GM19455 (cell line): ENCODE measurements at regions not wholly inside any gene's neighbourhood (a gene's known extent, or its start where the extent isn't known, plus 50 kb on each side); places are given as distances from the start of the nearest gene placed in this dataset.

ENCODE experiments used
- ATAC-seq: cut with Tn5 transposase; IDR thresholded peaks from one replicate; pipeline ENCODE4 v1.9.1; 2021; ENCODE audit not compliant: unreplicated experiment

DNA sequence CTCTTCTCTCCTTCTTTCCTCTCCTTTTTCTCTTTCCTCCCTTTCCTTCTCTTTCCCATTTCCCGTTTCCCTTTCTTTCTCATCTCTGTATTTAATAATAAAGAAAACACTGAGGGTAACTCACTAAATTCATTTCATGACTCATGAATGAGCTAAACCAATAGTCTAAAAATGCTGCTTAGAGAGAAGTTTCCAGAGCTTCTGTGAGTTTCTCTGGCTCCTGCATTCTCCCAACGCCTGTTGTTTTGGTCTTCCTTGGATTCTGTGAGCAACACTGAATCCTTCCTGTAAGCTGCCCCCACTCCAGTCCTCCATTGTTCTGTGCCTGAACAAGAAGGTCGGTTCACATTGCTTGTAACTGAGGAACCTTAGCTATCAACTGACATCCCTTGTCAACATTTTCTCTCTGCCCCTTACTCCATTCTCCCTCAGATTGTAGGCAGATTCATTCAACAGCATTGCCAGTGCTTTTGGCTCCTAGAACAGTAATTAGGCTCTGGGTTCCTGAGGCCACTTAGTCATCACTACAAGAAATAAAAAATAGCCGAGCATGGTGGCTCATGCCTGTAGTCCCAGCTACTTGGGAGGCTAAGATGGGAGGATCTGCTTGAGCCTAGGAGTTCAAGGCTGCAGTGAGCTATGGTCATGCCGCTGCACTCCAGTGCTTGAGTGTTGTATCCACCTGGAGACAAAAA is 237.7 kb upstream of the KLF4 start:
- no peak for ATAC-seq

- no peak for ATAC-seq
Observed at GRCh38 chr9:107723015-107723414, 233.4 kb upstream of the KLF4 start.

- no peak for ATAC-seq
Observed at GRCh38 chr9:107721705-107722245, 232.2 kb upstream of the KLF4 start.

GRCh38 chr9:107720501-107720900 is 230.9 kb upstream of the KLF4 start:
- ATAC-seq = no peak

- no peak for ATAC-seq
Observed at GRCh38 chr9:107717529-107718314, 228.2 kb upstream of the KLF4 start.

DNA sequence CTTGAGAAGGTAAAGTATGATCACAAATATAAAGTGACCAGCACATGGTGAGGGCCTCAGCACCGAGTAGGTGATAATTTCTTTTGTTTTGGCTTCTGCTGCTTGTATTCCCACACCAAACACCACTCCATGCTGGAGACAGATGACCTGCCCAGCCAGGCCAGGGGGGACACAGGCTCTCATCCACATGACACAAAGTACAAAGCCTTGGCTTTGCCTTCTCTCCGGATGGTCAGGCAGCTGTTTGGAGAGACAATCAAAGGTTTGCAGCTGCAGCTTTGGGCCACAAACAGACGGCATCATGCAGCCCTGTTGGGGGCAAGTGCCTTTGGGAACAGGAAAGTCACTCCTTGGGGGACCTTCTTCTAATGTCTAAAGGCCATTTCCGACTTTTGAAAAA is 226.2 kb upstream of the KLF4 start:
- ATAC-seq = no peak

GRCh38 chr9:107713470-107713869 is 223.9 kb upstream of the KLF4 start:
- no peak for ATAC-seq

- no peak for ATAC-seq
Observed at GRCh38 chr9:107712390-107712789, 222.8 kb upstream of the KLF4 start.

GRCh38 chr9:107711542-107711941 is 222.0 kb upstream of the KLF4 start:
- ATAC-seq = no peak

GRCh38 chr9:107710953-107711352 is 221.4 kb upstream of the KLF4 start:
- no peak for ATAC-seq

DNA sequence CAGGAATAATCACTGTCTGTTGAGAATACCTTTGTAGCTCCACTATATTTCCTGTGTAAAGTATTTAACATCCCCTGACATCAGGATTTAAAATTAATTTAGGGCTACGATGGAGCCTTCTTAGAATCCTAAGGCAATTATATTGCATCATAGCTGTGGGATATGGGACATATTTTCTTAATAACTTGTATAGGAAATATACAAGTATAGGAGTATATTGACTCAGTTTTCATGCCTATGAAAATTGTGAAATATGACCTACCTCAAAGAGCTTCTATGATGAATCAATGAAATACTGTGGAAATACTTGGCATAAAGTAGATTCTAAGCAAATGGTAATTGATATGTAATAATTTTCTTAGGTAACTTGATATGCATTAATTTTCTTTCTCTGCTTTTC is 221.0 kb upstream of the KLF4 start:
- ATAC-seq = no peak

- no peak for ATAC-seq
Observed at GRCh38 chr9:107708791-107709190, 219.2 kb upstream of the KLF4 start.

- ATAC-seq = no peak
Observed at GRCh38 chr9:107707915-107708441, 218.4 kb upstream of the KLF4 start.

GRCh38 chr9:107707428-107707837 is 217.9 kb upstream of the KLF4 start:
- ATAC-seq = no peak

GRCh38 chr9:107706701-107707427 is 217.3 kb upstream of the KLF4 start:
- no peak for ATAC-seq

- no peak for ATAC-seq
Observed at GRCh38 chr9:107705521-107705920, 216.0 kb upstream of the KLF4 start.

DNA sequence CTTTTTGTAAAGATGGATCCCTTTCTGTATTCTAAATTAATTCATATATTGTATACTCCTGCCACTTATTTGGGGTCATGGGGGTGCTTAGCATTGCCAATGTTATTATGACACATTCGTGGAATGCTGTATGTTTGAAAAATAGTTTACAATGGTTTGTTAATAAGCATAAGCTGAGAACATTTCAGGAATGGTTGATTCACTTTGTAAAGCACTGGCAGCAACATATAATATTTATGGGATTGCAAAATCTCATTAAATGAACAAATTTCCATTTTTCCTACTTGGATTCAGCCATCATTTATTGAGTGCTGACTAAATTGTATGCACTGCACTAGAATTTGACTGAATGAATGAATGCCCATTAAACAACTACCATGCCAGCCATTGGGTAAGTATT is 215.2 kb upstream of the KLF4 start:
- no peak for ATAC-seq

DNA sequence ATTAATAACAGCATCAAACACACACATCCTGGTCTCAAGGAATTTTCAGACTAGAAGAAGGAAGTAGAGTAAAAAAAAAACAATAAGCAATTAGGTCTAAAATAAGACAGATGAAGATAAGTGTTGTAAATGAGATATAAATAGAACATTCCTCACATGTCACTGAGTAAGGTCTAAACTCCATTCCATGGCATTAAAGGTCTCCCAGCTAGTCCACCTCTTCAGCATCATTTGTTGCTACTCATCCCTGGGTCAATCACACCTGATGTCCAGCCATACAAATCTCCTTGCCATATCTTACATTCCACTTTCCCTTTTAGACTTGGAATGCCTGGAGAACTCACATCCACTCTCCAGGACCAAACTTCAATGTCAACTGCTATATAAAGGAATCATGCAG is 214.1 kb upstream of the KLF4 start:
- ATAC-seq = no peak

DNA sequence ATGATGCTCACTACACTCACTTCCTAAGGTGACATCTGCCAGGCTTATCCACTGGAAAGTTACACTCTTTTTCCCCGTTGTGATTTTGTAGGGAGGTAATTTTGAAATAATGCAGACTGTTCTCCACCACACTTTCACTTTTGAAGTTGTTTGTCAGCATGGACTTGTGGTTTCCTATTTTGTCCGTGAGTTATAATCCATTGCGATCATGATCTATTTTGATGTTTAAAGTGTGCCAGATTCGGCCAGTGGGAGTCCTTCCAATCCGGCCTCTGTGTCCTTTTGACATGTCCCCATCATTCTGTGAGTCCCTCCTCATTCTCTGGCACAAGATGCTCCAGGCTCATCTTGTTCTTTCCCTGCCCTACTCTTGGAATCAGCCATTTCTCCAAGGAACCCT is 211.3 kb upstream of the KLF4 start:
- ATAC-seq = no peak

DNA sequence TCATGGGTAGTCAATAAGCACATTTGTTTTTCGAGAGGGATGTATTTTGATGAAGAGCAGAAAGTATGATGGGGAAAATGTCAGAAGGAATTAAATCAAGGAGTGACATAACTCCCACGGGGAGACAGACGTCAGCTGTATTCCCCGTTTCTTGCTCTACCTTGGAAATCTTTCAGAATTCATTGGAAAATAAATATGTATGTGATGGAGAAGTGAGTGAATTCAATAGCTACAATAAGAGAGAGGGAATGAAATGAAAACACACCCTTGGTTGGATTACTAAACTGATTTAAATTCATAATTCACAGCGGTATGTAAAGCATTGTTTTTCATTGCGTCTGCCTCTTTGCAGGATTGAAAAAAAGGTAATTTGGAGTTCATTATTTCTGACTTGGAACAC is 209.7 kb upstream of the KLF4 start:
- no peak for ATAC-seq

GRCh38 chr9:107698779-107699178 is 209.2 kb upstream of the KLF4 start:
- no peak for ATAC-seq
